Peyer's patch (tissue), 4 donors: ENCODE measurements at regions not wholly inside any gene's neighbourhood (a gene's known extent, or its start where the extent isn't known, plus 50 kb on each side); places are given as distances from the start of the nearest gene placed in this dataset.

Experiments used
- POLR2A ChIP-seq, 2 donors: fragments of 450-650 bp; IDR thresholded peaks; one replicate each; pipeline ENCODE4 v1.5.1; 2017; ENCODE audit warnings: antibody characterized with exemption in 2 of 2, mild to moderate bottlenecking in 2 of 2, moderate library complexity in 2 of 2
- TF ChIP-seq, protein P1 (sequence below), 6 experiments: fragments of 450-650 bp in 4 of 6; fragments of 200-600 bp in 2 of 6; sonication (generic) in 1 of 6; IDR thresholded peaks; one replicate each; pipeline ENCODE4 v1.5.1; 2017 to 2019; ENCODE audit warnings: antibody characterized with exemption in 6 of 6, mild to moderate bottlenecking in 3 of 6, moderate library complexity in 1 of 6

- no peak for TF ChIP-seq POLR2A (IDR thresholded peaks at IDR 0.05)
- TF ChIP-seq, protein P1, sequence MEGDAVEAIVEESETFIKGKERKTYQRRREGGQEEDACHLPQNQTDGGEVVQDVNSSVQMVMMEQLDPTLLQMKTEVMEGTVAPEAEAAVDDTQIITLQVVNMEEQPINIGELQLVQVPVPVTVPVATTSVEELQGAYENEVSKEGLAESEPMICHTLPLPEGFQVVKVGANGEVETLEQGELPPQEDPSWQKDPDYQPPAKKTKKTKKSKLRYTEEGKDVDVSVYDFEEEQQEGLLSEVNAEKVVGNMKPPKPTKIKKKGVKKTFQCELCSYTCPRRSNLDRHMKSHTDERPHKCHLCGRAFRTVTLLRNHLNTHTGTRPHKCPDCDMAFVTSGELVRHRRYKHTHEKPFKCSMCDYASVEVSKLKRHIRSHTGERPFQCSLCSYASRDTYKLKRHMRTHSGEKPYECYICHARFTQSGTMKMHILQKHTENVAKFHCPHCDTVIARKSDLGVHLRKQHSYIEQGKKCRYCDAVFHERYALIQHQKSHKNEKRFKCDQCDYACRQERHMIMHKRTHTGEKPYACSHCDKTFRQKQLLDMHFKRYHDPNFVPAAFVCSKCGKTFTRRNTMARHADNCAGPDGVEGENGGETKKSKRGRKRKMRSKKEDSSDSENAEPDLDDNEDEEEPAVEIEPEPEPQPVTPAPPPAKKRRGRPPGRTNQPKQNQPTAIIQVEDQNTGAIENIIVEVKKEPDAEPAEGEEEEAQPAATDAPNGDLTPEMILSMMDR (IDR thresholded peaks at IDR 0.05): no peak
Measured at GRCh38 chrX:3462166-3462508, 115.7 kb upstream of the MXRA5 start.
